ENCODE measurements at regions not wholly inside any gene's neighbourhood (a gene's known extent, or its start where the extent isn't known, plus 50 kb on each side); places are given as distances from the start of the nearest gene placed in this dataset.

DNA sequence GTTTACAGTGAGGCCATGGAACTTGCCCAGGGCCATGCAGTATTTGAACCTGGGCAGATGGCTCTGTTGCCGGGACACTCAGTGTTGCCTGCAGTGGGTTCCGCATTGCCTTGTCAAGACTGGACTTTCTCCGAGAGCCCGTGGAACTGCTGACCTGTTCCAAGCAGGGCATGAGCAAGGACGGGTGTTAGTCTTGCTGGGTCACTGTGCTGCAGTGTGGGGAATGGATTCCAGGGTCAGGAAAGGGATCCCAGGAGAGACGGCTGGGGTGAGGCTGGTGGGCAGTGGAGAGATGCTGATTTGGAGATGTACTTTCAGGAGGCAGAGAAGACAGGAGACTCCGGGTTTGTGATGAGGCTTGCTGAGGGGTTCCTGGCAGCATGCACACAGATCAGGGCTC, 348.7 kb upstream of the HS6ST1 start:
- no peaks in the 10 kb centered on the region for H3K4me1 ChIP-seq (ENCODE audit: control insufficient read depth, extremely low read depth, insufficient read depth, low read length)
- DNase-seq (ENCODE audit: low read depth, low spot score) (no peak), FAIRE-seq (no peak)
- H3K4me2 ChIP-seq (ENCODE audit: control insufficient read depth, extremely low read depth, insufficient read depth, low read depth, low read length): no peak overlapping the region
- H3K4me3 ChIP-seq (ENCODE audit: control insufficient read depth in 2 of 3, extremely low read depth in 1 of 3, insufficient read depth in 2 of 3, low read depth in 1 of 3, low read length in 3 of 3): no peak overlapping the region
- no peaks in the 10 kb centered on the region for H4K20me1 ChIP-seq (ENCODE audit: control insufficient read depth, extremely low read depth, insufficient read depth, low read length)
- TF ChIP-seq, protein P1, sequence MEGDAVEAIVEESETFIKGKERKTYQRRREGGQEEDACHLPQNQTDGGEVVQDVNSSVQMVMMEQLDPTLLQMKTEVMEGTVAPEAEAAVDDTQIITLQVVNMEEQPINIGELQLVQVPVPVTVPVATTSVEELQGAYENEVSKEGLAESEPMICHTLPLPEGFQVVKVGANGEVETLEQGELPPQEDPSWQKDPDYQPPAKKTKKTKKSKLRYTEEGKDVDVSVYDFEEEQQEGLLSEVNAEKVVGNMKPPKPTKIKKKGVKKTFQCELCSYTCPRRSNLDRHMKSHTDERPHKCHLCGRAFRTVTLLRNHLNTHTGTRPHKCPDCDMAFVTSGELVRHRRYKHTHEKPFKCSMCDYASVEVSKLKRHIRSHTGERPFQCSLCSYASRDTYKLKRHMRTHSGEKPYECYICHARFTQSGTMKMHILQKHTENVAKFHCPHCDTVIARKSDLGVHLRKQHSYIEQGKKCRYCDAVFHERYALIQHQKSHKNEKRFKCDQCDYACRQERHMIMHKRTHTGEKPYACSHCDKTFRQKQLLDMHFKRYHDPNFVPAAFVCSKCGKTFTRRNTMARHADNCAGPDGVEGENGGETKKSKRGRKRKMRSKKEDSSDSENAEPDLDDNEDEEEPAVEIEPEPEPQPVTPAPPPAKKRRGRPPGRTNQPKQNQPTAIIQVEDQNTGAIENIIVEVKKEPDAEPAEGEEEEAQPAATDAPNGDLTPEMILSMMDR (optimal IDR thresholded peaks at IDR 0.05 in 1 of 3, IDR thresholded peaks at IDR 0.05 in 1 of 3, conservative IDR thresholded peaks at IDR 0.05 in 1 of 3; ENCODE audit: extremely low read depth in 1 of 3, insufficient read depth in 2 of 3, low read length in 3 of 3): no peak
- no peak for TF ChIP-seq EZH2 (IDR thresholded peaks at IDR 0.05; ENCODE audit: low read length)
- dilution Hi-C loops (cut with MboI; ENCODE audit: extremely low pct_ligation_motif_present, low sequenced_read_pairs): no loop called here
- H3K9ac ChIP-seq (ENCODE audit: control insufficient read depth, extremely low read depth, insufficient read depth, low read length): no peak overlapping the region
- no peaks in the 10 kb centered on the region for H3K9me3 ChIP-seq (ENCODE audit: control insufficient read depth, low read depth, low read length)
- H3K27ac ChIP-seq (ENCODE audit: control insufficient read depth, insufficient read depth, low read length): no peak overlapping the region
- no peaks in the 10 kb centered on the region for H3K36me3 ChIP-seq (ENCODE audit: control insufficient read depth in 2 of 2, extremely low read depth in 1 of 2, insufficient read depth in 2 of 2, low read length in 2 of 2)
- H3K79me2 ChIP-seq (ENCODE audit: control insufficient read depth, insufficient read depth, low read length): no peaks in the 10 kb centered on the region
- no peak overlapping the region for H2AFZ ChIP-seq (ENCODE audit: control insufficient read depth, low read length)
- H3K27me3 ChIP-seq (ENCODE audit: control insufficient read depth, extremely low read depth, insufficient read depth, low read length): no peaks in the 10 kb centered on the region
- H3K9me1 ChIP-seq (ENCODE audit: control insufficient read depth, extremely low read depth, insufficient read depth, low read length): no peaks in the 10 kb centered on the region

DNA sequence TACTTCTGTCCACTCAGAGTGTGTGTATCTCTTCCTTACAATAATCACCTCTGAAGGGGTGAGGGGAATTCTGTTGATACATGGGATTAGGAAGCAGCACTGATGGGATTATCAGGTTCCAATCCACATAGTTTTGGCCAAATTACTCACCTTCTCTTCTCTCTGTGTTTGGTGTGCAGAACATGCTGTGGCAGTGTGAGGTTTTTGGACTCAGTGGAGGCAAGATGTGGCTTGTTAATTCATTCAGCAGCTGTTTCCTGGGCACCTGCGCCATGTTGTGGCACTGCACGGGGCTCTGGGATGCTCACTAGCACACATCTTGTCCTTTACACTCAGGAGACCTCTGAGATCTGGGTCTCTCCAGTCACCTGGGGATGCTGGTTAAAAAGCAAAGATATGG, 350.3 kb upstream of the HS6ST1 start:
- TF ChIP-seq, protein P1 (optimal IDR thresholded peaks at IDR 0.05 in 1 of 3, IDR thresholded peaks at IDR 0.05 in 1 of 3, conservative IDR thresholded peaks at IDR 0.05 in 1 of 3; ENCODE audit: extremely low read depth in 1 of 3, insufficient read depth in 2 of 3, low read length in 3 of 3): no peak
- TF ChIP-seq EZH2 (IDR thresholded peaks at IDR 0.05; ENCODE audit: low read length): no peak
- no peaks in the 10 kb centered on the region for H4K20me1 ChIP-seq (ENCODE audit: control insufficient read depth, extremely low read depth, insufficient read depth, low read length)
- no peaks in the 10 kb centered on the region for H3K9me1 ChIP-seq (ENCODE audit: control insufficient read depth, extremely low read depth, insufficient read depth, low read length)
- H3K79me2 ChIP-seq (ENCODE audit: control insufficient read depth, insufficient read depth, low read length): no peaks in the 10 kb centered on the region
- no peaks in the 10 kb centered on the region for H3K9me3 ChIP-seq (ENCODE audit: control insufficient read depth, low read depth, low read length)
- H3K9ac ChIP-seq (ENCODE audit: control insufficient read depth, extremely low read depth, insufficient read depth, low read length): no peak overlapping the region
- no peak overlapping the region for H2AFZ ChIP-seq (ENCODE audit: control insufficient read depth, low read length)
- no peak overlapping the region for H3K4me2 ChIP-seq (ENCODE audit: control insufficient read depth, extremely low read depth, insufficient read depth, low read depth, low read length)
- H3K36me3 ChIP-seq (ENCODE audit: control insufficient read depth in 2 of 2, extremely low read depth in 1 of 2, insufficient read depth in 2 of 2, low read length in 2 of 2): no peaks in the 10 kb centered on the region
- H3K27ac ChIP-seq (ENCODE audit: control insufficient read depth, insufficient read depth, low read length): no peak overlapping the region
- DNase-seq (ENCODE audit: low read depth, low spot score) (no peak), FAIRE-seq (no peak)
- H3K4me3 ChIP-seq (ENCODE audit: control insufficient read depth in 2 of 3, extremely low read depth in 1 of 3, insufficient read depth in 2 of 3, low read depth in 1 of 3, low read length in 3 of 3): no peak overlapping the region
- H3K4me1 ChIP-seq (ENCODE audit: control insufficient read depth, extremely low read depth, insufficient read depth, low read length): no peaks in the 10 kb centered on the region
- dilution Hi-C loops (cut with MboI; ENCODE audit: extremely low pct_ligation_motif_present, low sequenced_read_pairs): no loop called here
- H3K27me3 ChIP-seq (ENCODE audit: control insufficient read depth, extremely low read depth, insufficient read depth, low read length): no peaks in the 10 kb centered on the region
